Hematopoietic multipotent progenitor cell treated with erythropoietin and hydrocortisone succinate and interleukin-3 and kit ligand, for 4 days (in vitro differentiated cells): ENCODE measurements at regions not wholly inside any gene's neighbourhood (a gene's known extent, or its start where the extent isn't known, plus 50 kb on each side); places are given as distances from the start of the nearest gene placed in this dataset.
"Not testable (repeated sequence)": the region's sequence is repeated elsewhere in the genome, so short reads cannot be mapped to it uniquely, and the experiment has no call there.

Source experiments
- DNase-seq: peaks from one replicate; pipeline ENCODE4 v3.0.0-alpha.2; 2015

GRCh38 chr10:46095943-46096342, 49.9 kb upstream of the MSMB start:
- DNase-seq, result not testable (repeated sequence)

GRCh38 chr10:46096446-46096845, 50.4 kb upstream of the MSMB start:
- DNase-seq, result no peak

GRCh38 chr10:46096909-46097575, 51.0 kb upstream of the MSMB start:
- DNase-seq, result peak; percentile 47

GRCh38 chr10:46097576-46098317, 51.7 kb upstream of the MSMB start:
- no peak for DNase-seq

- DNase-seq, result peak; percentile 46
Measured at GRCh38 chr10:46098386-46098785, 52.3 kb upstream of the MSMB start.

- DNase-seq, result not testable (repeated sequence)
Measured at GRCh38 chr10:46098925-46099324, 52.9 kb upstream of the MSMB start.

GRCh38 chr10:46104071-46104585, 58.1 kb upstream of the MSMB start:
- no peak for DNase-seq

- not testable (repeated sequence) for DNase-seq
Measured at GRCh38 chr10:46105416-46105815, 59.3 kb upstream of the MSMB start.

- not testable (repeated sequence) for DNase-seq
Measured at GRCh38 chr10:46105856-46106409, 59.9 kb upstream of the MSMB start.

- DNase-seq, result peak; percentile 81
Measured at GRCh38 chr10:46106410-46107255, 60.6 kb upstream of the MSMB start.

- not testable (repeated sequence) for DNase-seq
Measured at GRCh38 chr10:46108158-46108499, 62.1 kb upstream of the MSMB start.

GRCh38 chr10:46154271-46154670, 108.2 kb upstream of the MSMB start:
- not testable (repeated sequence) for DNase-seq

GRCh38 chr10:46154683-46155082, 108.6 kb upstream of the MSMB start:
- not testable (repeated sequence) for DNase-seq

- DNase-seq, result peak; percentile 17
Measured at GRCh38 chr10:46156866-46157265, 110.8 kb upstream of the MSMB start.

- no peak for DNase-seq
Measured at GRCh38 chr10:46169736-46170135, 117.1 kb upstream of the ANTXRL start.

- no peak for DNase-seq
Measured at GRCh38 chr10:46170789-46171188, 116.0 kb upstream of the ANTXRL start.

GRCh38 chr10:46171661-46172060, 115.1 kb upstream of the ANTXRL start:
- no peak for DNase-seq

- no peak for DNase-seq
Measured at GRCh38 chr10:46175296-46175695, 111.5 kb upstream of the ANTXRL start.

- DNase-seq, result no peak
Measured at GRCh38 chr10:46175831-46176230, 111.0 kb upstream of the ANTXRL start.

- not testable (repeated sequence) for DNase-seq
Measured at GRCh38 chr10:46187431-46187830, 99.4 kb upstream of the ANTXRL start.

- DNase-seq, result no peak
Measured at GRCh38 chr10:46197050-46197449, 89.7 kb upstream of the ANTXRL start.

GRCh38 chr10:46198516-46198915, 88.3 kb upstream of the ANTXRL start:
- no peak for DNase-seq

- DNase-seq, result not testable (repeated sequence)
Measured at GRCh38 chr10:46202405-46202804, 84.4 kb upstream of the ANTXRL start.
